ENCODE measurements at regions not wholly inside any gene's neighbourhood (a gene's known extent, or its start where the extent isn't known, plus 50 kb on each side); places are given as distances from the start of the nearest gene placed in this dataset.

GRCh38 chr1:235925016-235925415, 58.3 kb upstream of the LYST start:
- DNase-seq (ENCODE audit: low read depth): no peak
- no peak overlapping the region for H3K4me3 ChIP-seq (ENCODE audit: low read depth, low read length)
- no peak for TF ChIP-seq CTCF (IDR thresholded peaks at IDR 0.05; ENCODE audit: insufficient read depth, low read length)

- peak; percentile 65 for DNase-seq (ENCODE audit: low read depth)
- no peak for TF ChIP-seq CTCF (IDR thresholded peaks at IDR 0.05; ENCODE audit: insufficient read depth, low read length)
- H3K4me3 ChIP-seq (ENCODE audit: low read depth, low read length): no peak overlapping the region
Measured at GRCh38 chr1:235923466-235924021, 56.8 kb upstream of the LYST start.

GRCh38 chr1:235920596-235921375, 54.1 kb upstream of the LYST start:
- TF ChIP-seq CTCF (IDR thresholded peaks at IDR 0.05; ENCODE audit: insufficient read depth, low read length): no peak
- DNase-seq (ENCODE audit: low read depth): peak; percentile 62
- H3K4me3 ChIP-seq (ENCODE audit: low read depth, low read length): no peak overlapping the region

GRCh38 chr1:235919833-235920441, 53.2 kb upstream of the LYST start:
- peak; percentile 4 for TF ChIP-seq CTCF (IDR thresholded peaks at IDR 0.05; ENCODE audit: insufficient read depth, low read length)
- DNase-seq (ENCODE audit: low read depth): peak; percentile 90
- H3K4me3 ChIP-seq (ENCODE audit: low read depth, low read length): no peak overlapping the region

- H3K4me3 ChIP-seq (ENCODE audit: low read depth, low read length): no peak overlapping the region
- TF ChIP-seq CTCF (IDR thresholded peaks at IDR 0.05; ENCODE audit: insufficient read depth, low read length): no peak
- DNase-seq (ENCODE audit: low read depth): no peak
Measured at GRCh38 chr1:235919127-235919832, 52.6 kb upstream of the LYST start.

GRCh38 chr1:235918465-235918864, 51.8 kb upstream of the LYST start:
- no peak for TF ChIP-seq CTCF (IDR thresholded peaks at IDR 0.05; ENCODE audit: insufficient read depth, low read length)
- no peak for DNase-seq (ENCODE audit: low read depth)

More at GRCh38 chr1:235918465-235918864, 51.8 kb upstream of the LYST start:
- H3K4me3 ChIP-seq (ENCODE audit: low read depth, low read length): no peak overlapping the region

All from fibroblast of the aortic adventitia (primary cell).